Right kidney (tissue), 1 donor: ENCODE measurements at regions not wholly inside any gene's neighbourhood (a gene's known extent, or its start where the extent isn't known, plus 50 kb on each side); places are given as distances from the start of the nearest gene placed in this dataset.

ENCODE experiments used
- DNase-seq: peaks from one replicate; pipeline ENCODE4 v3.0.0-alpha.2; 2016

GRCh38 chr2:167900435-167901114 is 346.8 kb downstream of the STK39 start:
- no peak for DNase-seq

- no peak for DNase-seq
Observed at GRCh38 chr2:167898340-167898739, 349.1 kb downstream of the STK39 start.

- no peak for DNase-seq
Observed at GRCh38 chr2:167891841-167892240, 355.6 kb downstream of the STK39 start.

GRCh38 chr2:167890739-167891138 is 356.7 kb downstream of the STK39 start:
- no peak for DNase-seq

- no peak for DNase-seq
Observed at GRCh38 chr2:167880415-167880814, 367.0 kb downstream of the STK39 start.

GRCh38 chr2:167875529-167875928 is 371.9 kb downstream of the STK39 start:
- no peak for DNase-seq

GRCh38 chr2:167874812-167875211 is 372.6 kb downstream of the STK39 start:
- no peak for DNase-seq

GRCh38 chr2:167871286-167871685 is 376.1 kb downstream of the STK39 start:
- no peak for DNase-seq

GRCh38 chr2:167869200-167869599 is 378.2 kb downstream of the STK39 start:
- DNase-seq, result no peak

- no peak for DNase-seq
Observed at GRCh38 chr2:167863377-167863776, 384.0 kb downstream of the STK39 start.

- no peak for DNase-seq
Observed at GRCh38 chr2:167862782-167863181, 384.6 kb downstream of the STK39 start.

- no peak for DNase-seq
Observed at GRCh38 chr2:167862296-167862695, 385.1 kb downstream of the STK39 start.

GRCh38 chr2:167861574-167862193 is 385.7 kb downstream of the STK39 start:
- no peak for DNase-seq

GRCh38 chr2:167860082-167860481 is 387.3 kb downstream of the STK39 start:
- DNase-seq, result no peak

GRCh38 chr2:167859676-167860075 is 387.7 kb downstream of the STK39 start:
- DNase-seq, result no peak

GRCh38 chr2:167858086-167858485 is 389.3 kb downstream of the STK39 start:
- DNase-seq, result no peak

- no peak for DNase-seq
Observed at GRCh38 chr2:167857416-167857815, 390.0 kb downstream of the STK39 start.

- DNase-seq, result no peak
Observed at GRCh38 chr2:167856190-167856589, 391.2 kb downstream of the STK39 start.

- no peak for DNase-seq
Observed at GRCh38 chr2:167855211-167855610, 392.2 kb downstream of the STK39 start.

- no peak for DNase-seq
Observed at GRCh38 chr2:167853717-167854116, 393.7 kb downstream of the STK39 start.

GRCh38 chr2:167851876-167852275 is 395.5 kb downstream of the STK39 start:
- DNase-seq, result no peak

- no peak for DNase-seq
Observed at GRCh38 chr2:167851323-167851860, 396.0 kb downstream of the STK39 start.

GRCh38 chr2:167844714-167845530 is 402.5 kb downstream of the STK39 start:
- DNase-seq, result no peak
